BJ (cell line): ENCODE measurements at regions not wholly inside any gene's neighbourhood (a gene's known extent, or its start where the extent isn't known, plus 50 kb on each side); places are given as distances from the start of the nearest gene placed in this dataset.

Experiments
- CTCF ChIA-PET: fragments of 350-600 bp; formaldehyde crosslinking; extraction: SDS; loops from one replicate; lab custom pipeline; 2021; ENCODE audit warnings: antibody characterized with exemption, inconsistent platforms; lab: Yijun Ruan, JAX
- POLR2A ChIA-PET: fragments of 300-600 bp; sonication (Branson Sonifier 250); formaldehyde crosslinking; extraction: SDS; loops from one replicate; lab custom pipeline; 2021; ENCODE audit warnings: antibody characterized with exemption; lab: Charles Lee
- DNase-seq: peaks from one replicate; pipeline ENCODE4 v3.0.0-alpha.2; 2011; ENCODE audit warnings: low read depth
- H3K27me3 ChIP-seq: 2 replicates; pipeline ENCODE4 v1.6.0; 2011; ENCODE audit warnings: low read length; ENCODE audit not compliant: control insufficient read depth, insufficient read depth
- H3K36me3 ChIP-seq: 2 replicates; pipeline ENCODE4 v1.5.1; 2011; ENCODE audit warnings: low read length; ENCODE audit not compliant: control insufficient read depth, insufficient read depth
- H3K4me3 ChIP-seq: 2 replicates; pipeline ENCODE4 v1.5.1; 2011; ENCODE audit warnings: low read depth, mild to moderate bottlenecking, control low read depth, low read length
- CTCF ChIP-seq: IDR thresholded peaks from 2 replicates; pipeline ENCODE4 v1.5.1; 2011; ENCODE audit warnings: low read depth, mild to moderate bottlenecking, control low read depth, inconsistent platforms, low read length, moderate library complexity; ENCODE audit not compliant: insufficient read depth

- no peaks in the 10 kb centered on the region for H3K36me3 ChIP-seq
- POLR2A ChIA-PET: no interaction called here
- no peaks in the 10 kb centered on the region for H3K27me3 ChIP-seq
- H3K4me3 ChIP-seq: no peak overlapping the region
- CTCF ChIA-PET: no interaction called here
- TF ChIP-seq CTCF: no peak
- no peak for DNase-seq
These were observed 908.0 kb upstream of the COX7C start for GRCh38 chr5:85709728-85710127.

- ChIA-PET CTCF (no interaction called here), POLR2A (no interaction called here)
- Histone ChIP-seq H3K27me3 (no peaks in the 10 kb centered on the region), H3K36me3 (no peaks in the 10 kb centered on the region), H3K4me3 (no peak overlapping the region)
- no peak for TF ChIP-seq CTCF
- no peak for DNase-seq
These were observed 901.2 kb upstream of the COX7C start for GRCh38 chr5:85716344-85717202.

GRCh38 chr5:85717203-85717563 is 900.6 kb upstream of the COX7C start:
- Histone ChIP-seq H3K4me3 (no peak overlapping the region), H3K36me3 (no peaks in the 10 kb centered on the region), H3K27me3 (no peaks in the 10 kb centered on the region)
- POLR2A ChIA-PET: no interaction called here
- DNase-seq: no peak
- TF ChIP-seq CTCF: no peak
- CTCF ChIA-PET: no interaction called here

GRCh38 chr5:85732185-85732584 is 885.6 kb upstream of the COX7C start:
- Histone ChIP-seq H3K36me3 (no peaks in the 10 kb centered on the region), H3K4me3 (no peak overlapping the region), H3K27me3 (no peaks in the 10 kb centered on the region)
- CTCF ChIA-PET: interaction anchor here (1.3 kb wide), 1 partner anchor 11 kb away, joined by 3 read pairs; no protein-coding TSS in a partner anchor
- no peak for DNase-seq
- TF ChIP-seq CTCF: no peak
- POLR2A ChIA-PET: no interaction called here

- Histone ChIP-seq H3K4me3 (no peak overlapping the region), H3K36me3 (no peaks in the 10 kb centered on the region), H3K27me3 (no peaks in the 10 kb centered on the region)
- TF ChIP-seq CTCF: no peak
- no peak for DNase-seq
- ChIA-PET POLR2A (no interaction called here), CTCF (no interaction called here)
These were observed 875.8 kb upstream of the COX7C start for GRCh38 chr5:85741972-85742371.
